Progenitor cell of endocrine pancreas (in vitro differentiated cells): ENCODE measurements at regions not wholly inside any gene's neighbourhood (a gene's known extent, or its start where the extent isn't known, plus 50 kb on each side); places are given as distances from the start of the nearest gene placed in this dataset.
"Not testable (repeated sequence)": the region's sequence is repeated elsewhere in the genome, so short reads cannot be mapped to it uniquely, and the experiment has no call there.

Experiments
- DNase-seq: peaks from one replicate; pipeline ENCODE4 v3.0.0; 2021; ENCODE audit warnings: low spot score; ENCODE audit not compliant: unreplicated experiment
- H3K27ac Mint-ChIP-seq: 2 replicates; pipeline ENCODE4 v1.8.0; 2021; ENCODE audit warnings: mild to moderate bottlenecking, moderate library complexity, mixed read lengths
- H3K27me3 Mint-ChIP-seq: 2 replicates; pipeline ENCODE4 v1.8.0; 2021; ENCODE audit warnings: mixed read lengths
- H3K36me3 Mint-ChIP-seq: 2 replicates; pipeline ENCODE4 v1.8.0; 2022; ENCODE audit warnings: mixed read lengths; ENCODE audit not compliant: insufficient read depth
- H3K4me1 Mint-ChIP-seq: 2 replicates; pipeline ENCODE4 v1.8.0; 2021; ENCODE audit warnings: low read depth, mixed read lengths
- H3K4me3 Mint-ChIP-seq: 2 replicates; pipeline ENCODE4 v1.8.0; 2021; ENCODE audit warnings: low read depth, mild to moderate bottlenecking, moderate library complexity, mixed read lengths
- H3K9me3 Mint-ChIP-seq: 2 replicates; pipeline ENCODE4 v1.8.0; 2021; ENCODE audit warnings: low read depth, mixed read lengths
- TF ChIP-seq, protein P1 (sequence below): fragments of 200-600 bp; sonication (generic); IDR thresholded peaks from one replicate; pipeline ENCODE4 v1.5.0; 2021; ENCODE audit warnings: antibody characterized with exemption, mild to moderate bottlenecking; ENCODE audit not compliant: unreplicated experiment

- Mint-ChIP-seq H3K4me3 (no peak overlapping the region), H3K4me1 (no peaks in the 10 kb centered on the region), H3K27ac (no peak overlapping the region), H3K36me3 (peaks cover 7% of the 10 kb centered on the region), H3K9me3 (peaks cover 28% of the 10 kb centered on the region), H3K27me3 (no peaks in the 10 kb centered on the region)
- no peak for DNase-seq
- TF ChIP-seq, protein P1, sequence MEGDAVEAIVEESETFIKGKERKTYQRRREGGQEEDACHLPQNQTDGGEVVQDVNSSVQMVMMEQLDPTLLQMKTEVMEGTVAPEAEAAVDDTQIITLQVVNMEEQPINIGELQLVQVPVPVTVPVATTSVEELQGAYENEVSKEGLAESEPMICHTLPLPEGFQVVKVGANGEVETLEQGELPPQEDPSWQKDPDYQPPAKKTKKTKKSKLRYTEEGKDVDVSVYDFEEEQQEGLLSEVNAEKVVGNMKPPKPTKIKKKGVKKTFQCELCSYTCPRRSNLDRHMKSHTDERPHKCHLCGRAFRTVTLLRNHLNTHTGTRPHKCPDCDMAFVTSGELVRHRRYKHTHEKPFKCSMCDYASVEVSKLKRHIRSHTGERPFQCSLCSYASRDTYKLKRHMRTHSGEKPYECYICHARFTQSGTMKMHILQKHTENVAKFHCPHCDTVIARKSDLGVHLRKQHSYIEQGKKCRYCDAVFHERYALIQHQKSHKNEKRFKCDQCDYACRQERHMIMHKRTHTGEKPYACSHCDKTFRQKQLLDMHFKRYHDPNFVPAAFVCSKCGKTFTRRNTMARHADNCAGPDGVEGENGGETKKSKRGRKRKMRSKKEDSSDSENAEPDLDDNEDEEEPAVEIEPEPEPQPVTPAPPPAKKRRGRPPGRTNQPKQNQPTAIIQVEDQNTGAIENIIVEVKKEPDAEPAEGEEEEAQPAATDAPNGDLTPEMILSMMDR, result no peak
Measured at GRCh38 chr2:125796784-125797183, 859.2 kb upstream of the GYPC start.

GRCh38 chr2:125797192-125797591 lies 858.8 kb upstream of the GYPC start:
- TF ChIP-seq, protein P1, result no peak
- no peaks in the 10 kb centered on the region for H3K27me3 Mint-ChIP-seq
- no peak for DNase-seq
- no peaks in the 10 kb centered on the region for H3K4me1 Mint-ChIP-seq
- peaks cover 28% of the 10 kb centered on the region for H3K9me3 Mint-ChIP-seq
- H3K27ac Mint-ChIP-seq, result no peak overlapping the region
- peaks cover 7% of the 10 kb centered on the region for H3K36me3 Mint-ChIP-seq
- H3K4me3 Mint-ChIP-seq, result no peak overlapping the region

GRCh38 chr2:125822746-125823145 lies 833.2 kb upstream of the GYPC start:
- no peak for DNase-seq
- H3K4me3 Mint-ChIP-seq, result no peak overlapping the region
- H3K9me3 Mint-ChIP-seq, result peaks cover 2% of the 10 kb centered on the region
- H3K36me3 Mint-ChIP-seq, result peaks cover 1% of the 10 kb centered on the region
- H3K27ac Mint-ChIP-seq, result no peak overlapping the region
- TF ChIP-seq, protein P1, result no peak
- no peaks in the 10 kb centered on the region for H3K27me3 Mint-ChIP-seq
- peaks cover 4% of the 10 kb centered on the region for H3K4me1 Mint-ChIP-seq

- not testable (repeated sequence) for H3K4me1 Mint-ChIP-seq, H3K27ac Mint-ChIP-seq, H3K9me3 Mint-ChIP-seq, H3K36me3 Mint-ChIP-seq, H3K27me3 Mint-ChIP-seq, DNase-seq, H3K4me3 Mint-ChIP-seq
Measured at GRCh38 chr2:125825781-125826180, 830.2 kb upstream of the GYPC start.

GRCh38 chr2:125837128-125837527 lies 818.8 kb upstream of the GYPC start:
- peak overlapping the region; percentile 20 for H3K4me3 Mint-ChIP-seq
- peaks cover 20% of the 10 kb centered on the region for H3K4me1 Mint-ChIP-seq
- TF ChIP-seq, protein P1, result no peak
- DNase-seq, result no peak
- no peaks in the 10 kb centered on the region for H3K27me3 Mint-ChIP-seq
- H3K9me3 Mint-ChIP-seq, result peaks cover 4% of the 10 kb centered on the region
- H3K36me3 Mint-ChIP-seq, result no peaks in the 10 kb centered on the region
- peak overlapping the region; percentile 90 for H3K27ac Mint-ChIP-seq

DNA sequence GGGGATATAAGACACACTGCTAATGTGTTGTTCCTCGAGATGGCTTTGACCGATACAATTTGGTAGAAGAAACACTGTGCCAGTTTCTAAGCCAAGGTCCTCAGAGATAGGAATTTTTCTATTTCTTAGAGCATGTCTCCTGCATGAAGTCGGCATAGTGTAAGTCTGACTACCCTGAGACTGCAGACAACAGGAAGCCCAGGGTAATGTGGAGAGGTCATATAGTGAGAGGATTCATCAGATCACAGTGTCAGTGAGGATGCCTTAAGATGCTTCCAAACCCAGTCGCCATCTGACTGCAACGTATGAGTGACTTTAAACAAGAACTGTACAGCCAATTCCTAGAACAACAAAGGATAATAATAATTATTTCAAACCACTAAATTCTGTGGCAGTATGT lies 818.3 kb upstream of the GYPC start:
- TF ChIP-seq, protein P1, result no peak
- DNase-seq, result no peak
- Mint-ChIP-seq H3K4me3 (peak overlapping the region; percentile 20), H3K27ac (peak overlapping the region; percentile 90), H3K4me1 (peaks cover 20% of the 10 kb centered on the region), H3K9me3 (peaks cover 4% of the 10 kb centered on the region), H3K27me3 (no peaks in the 10 kb centered on the region), H3K36me3 (no peaks in the 10 kb centered on the region)
